HEK293 (cell line): ENCODE measurements at regions not wholly inside any gene's neighbourhood (a gene's known extent, or its start where the extent isn't known, plus 50 kb on each side); places are given as distances from the start of the nearest gene placed in this dataset.

Experiments used
- CTCF ChIA-PET: fragments of 350-600 bp; formaldehyde crosslinking; extraction: SDS; loops from one replicate; lab custom pipeline; 2021; ENCODE audit warnings: antibody characterized with exemption; lab: Yijun Ruan, JAX
- POLR2A ChIA-PET: fragments of 300-600 bp; formaldehyde crosslinking; extraction: SDS; loops from one replicate; lab custom pipeline; 2020; ENCODE audit warnings: antibody characterized with exemption, inconsistent platforms; lab: Yijun Ruan, JAX
- H3K27ac ChIP-seq: fragments of 200-500 bp; sonication (Bioruptor generic); 2 replicates; pipeline ENCODE4 v1.5.1; 2014; ENCODE audit warnings: low read depth, low read length, control low read depth, inconsistent platforms; ENCODE audit errors: extremely low read depth
- H3K36me3 ChIP-seq, 2 experiments: fragments of 200-500 bp in 1 of 2; sonication (Bioruptor generic) in 1 of 2; 1 replicate in 1 of 2; 2 replicates in 1 of 2; pipeline ENCODE4 v1.5.1; 2014 to 2017; ENCODE audit warnings: inconsistent platforms in 2 of 2, low read length in 2 of 2; ENCODE audit not compliant: control insufficient read depth in 2 of 2, insufficient read depth in 1 of 2
- H3K4me1 ChIP-seq: fragments of 200-500 bp; sonication (Bioruptor generic); 2 replicates; pipeline ENCODE4 v1.5.1; 2014; ENCODE audit warnings: mild to moderate bottlenecking, low read length, inconsistent platforms; ENCODE audit not compliant: control insufficient read depth, insufficient read depth
- H3K4me3 ChIP-seq: 2 replicates; pipeline ENCODE4 v1.5.1; 2011; ENCODE audit warnings: low read depth, mild to moderate bottlenecking, control low read depth, low read length, moderate library complexity
- H3K9me3 ChIP-seq: fragments of 200-500 bp; sonication (Bioruptor generic); 2 replicates; pipeline ENCODE4 v1.5.1; 2014; ENCODE audit warnings: low read depth, low read length, inconsistent platforms; ENCODE audit not compliant: control insufficient read depth, insufficient read depth
- HIC1 ChIP-seq: fragments of 450-650 bp; formaldehyde crosslinking; IDR thresholded peaks from 2 replicates; pipeline ENCODE4 v1.5.1; 2016; ENCODE audit warnings: missing biosample characterization, missing genetic modification characterization
- INSM2 ChIP-seq: fragments of 450-650 bp; formaldehyde crosslinking; IDR thresholded peaks from 2 replicates; pipeline ENCODE4 v1.5.1; 2016; ENCODE audit warnings: missing biosample characterization, missing genetic modification characterization
- KLF1 ChIP-seq: fragments of 450-650 bp; formaldehyde crosslinking; IDR thresholded peaks from 2 replicates; pipeline ENCODE4 v1.5.1; 2016; ENCODE audit warnings: missing biosample characterization, missing genetic modification characterization
- MZF1 ChIP-seq: fragments of 450-650 bp; formaldehyde crosslinking; IDR thresholded peaks from 2 replicates; pipeline ENCODE4 v1.5.1; 2017; ENCODE audit warnings: missing biosample characterization, missing genetic modification characterization, borderline replicate concordance
- PBX3 ChIP-seq: sonication (generic); formaldehyde crosslinking; IDR thresholded peaks from 2 replicates; pipeline ENCODE4 v1.8.1; 2022; ENCODE audit warnings: mild to moderate bottlenecking, moderate library complexity, missing genetic modification reagents
- SCRT2 ChIP-seq: fragments of 450-650 bp; formaldehyde crosslinking; IDR thresholded peaks from 2 replicates; pipeline ENCODE4 v1.5.1; 2016; ENCODE audit warnings: missing biosample characterization, missing genetic modification characterization
- ZFHX2 ChIP-seq: fragments of 450-650 bp; formaldehyde crosslinking; conservative IDR thresholded peaks from 2 replicates; pipeline ENCODE4 v1.5.1; 2016; ENCODE audit warnings: missing biosample characterization, missing genetic modification characterization
- ZFP37 ChIP-seq: fragments of 450-650 bp; formaldehyde crosslinking; IDR thresholded peaks from 2 replicates; pipeline ENCODE4 v1.5.1; 2016; ENCODE audit warnings: missing biosample characterization, missing genetic modification characterization
- ZNF132 ChIP-seq: fragments of 450-650 bp; formaldehyde crosslinking; IDR thresholded peaks from 2 replicates; pipeline ENCODE4 v1.5.1; 2017; ENCODE audit warnings: missing biosample characterization, missing genetic modification characterization, borderline replicate concordance
- ZNF175 ChIP-seq: fragments of 450-650 bp; formaldehyde crosslinking; IDR thresholded peaks from 2 replicates; pipeline ENCODE4 v1.5.1; 2016; ENCODE audit warnings: missing biosample characterization, missing genetic modification characterization
- ZNF202 ChIP-seq: fragments of 450-650 bp; formaldehyde crosslinking; IDR thresholded peaks from 2 replicates; pipeline ENCODE4 v1.5.1; 2016; ENCODE audit warnings: missing biosample characterization, missing genetic modification characterization, borderline replicate concordance
- ZNF394 ChIP-seq: fragments of 450-650 bp; formaldehyde crosslinking; IDR thresholded peaks from 2 replicates; pipeline ENCODE4 v1.5.1; 2016; ENCODE audit warnings: missing biosample characterization, missing genetic modification characterization, mild to moderate bottlenecking, moderate library complexity, borderline replicate concordance
- ZNF473 ChIP-seq: fragments of 450-650 bp; formaldehyde crosslinking; IDR thresholded peaks from 2 replicates; pipeline ENCODE4 v1.5.1; 2017; ENCODE audit warnings: missing biosample characterization, missing genetic modification characterization
- ZNF544 ChIP-seq: fragments of 450-650 bp; formaldehyde crosslinking; IDR thresholded peaks from 2 replicates; pipeline ENCODE4 v1.5.0; 2017; ENCODE audit warnings: missing biosample characterization, missing genetic modification characterization
- ZNF701 ChIP-seq: fragments of 450-650 bp; formaldehyde crosslinking; IDR thresholded peaks from 2 replicates; pipeline ENCODE4 v1.5.1; 2016; ENCODE audit warnings: missing biosample characterization, missing genetic modification characterization
- TF ChIP-seq, protein P1 (sequence below): fragments of 450-650 bp; formaldehyde crosslinking; conservative IDR thresholded peaks from 2 replicates; pipeline ENCODE4 v1.5.1; 2016; ENCODE audit warnings: low read depth, missing biosample characterization, missing genetic modification characterization
- TF ChIP-seq, protein P2 (sequence below): fragments of 450-650 bp; formaldehyde crosslinking; IDR thresholded peaks from 2 replicates; pipeline ENCODE4 v1.5.1; 2017; ENCODE audit warnings: missing biosample characterization, missing genetic modification characterization
- TF ChIP-seq, protein P3 (sequence below): fragments of 450-650 bp; formaldehyde crosslinking; IDR thresholded peaks from 2 replicates; pipeline ENCODE4 v1.5.1; 2016; ENCODE audit warnings: missing biosample characterization, missing genetic modification characterization
- TF ChIP-seq, protein P4 (sequence below): fragments of 450-650 bp; formaldehyde crosslinking; conservative IDR thresholded peaks from 2 replicates; pipeline ENCODE4 v1.5.1; 2016; ENCODE audit warnings: low read depth, missing biosample characterization, missing genetic modification characterization

- H3K27ac ChIP-seq, result no peak overlapping the region
Measured at GRCh38 chr10:10499839-10500238, 517.8 kb upstream of the CELF2 start.

DNA sequence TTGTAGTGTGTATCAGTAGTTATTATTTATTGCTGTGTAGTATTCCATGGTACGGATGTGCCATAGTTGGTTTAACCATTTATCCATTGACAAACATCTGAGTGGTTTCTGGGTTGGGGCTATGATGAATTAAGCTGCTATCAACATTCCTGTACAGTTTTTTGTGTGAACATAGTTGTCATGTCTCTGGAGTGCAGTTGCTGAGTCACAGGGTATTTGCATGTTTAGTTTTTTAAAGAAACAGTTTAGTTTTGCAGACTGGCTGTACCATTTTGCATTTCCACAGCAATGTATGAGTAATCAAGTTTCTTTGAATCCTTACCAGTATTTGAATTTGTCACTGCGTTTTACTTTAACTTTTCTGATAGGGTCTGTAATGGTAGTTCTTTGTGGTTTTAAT lies 516.7 kb upstream of the CELF2 start:
- no peaks in the 10 kb centered on the region for H3K4me1 ChIP-seq
- H3K4me3 ChIP-seq, result no peak overlapping the region
- no peaks in the 10 kb centered on the region for H3K36me3 ChIP-seq
- H3K27ac ChIP-seq, result no peak overlapping the region
- TF ChIP-seq, protein P1, sequence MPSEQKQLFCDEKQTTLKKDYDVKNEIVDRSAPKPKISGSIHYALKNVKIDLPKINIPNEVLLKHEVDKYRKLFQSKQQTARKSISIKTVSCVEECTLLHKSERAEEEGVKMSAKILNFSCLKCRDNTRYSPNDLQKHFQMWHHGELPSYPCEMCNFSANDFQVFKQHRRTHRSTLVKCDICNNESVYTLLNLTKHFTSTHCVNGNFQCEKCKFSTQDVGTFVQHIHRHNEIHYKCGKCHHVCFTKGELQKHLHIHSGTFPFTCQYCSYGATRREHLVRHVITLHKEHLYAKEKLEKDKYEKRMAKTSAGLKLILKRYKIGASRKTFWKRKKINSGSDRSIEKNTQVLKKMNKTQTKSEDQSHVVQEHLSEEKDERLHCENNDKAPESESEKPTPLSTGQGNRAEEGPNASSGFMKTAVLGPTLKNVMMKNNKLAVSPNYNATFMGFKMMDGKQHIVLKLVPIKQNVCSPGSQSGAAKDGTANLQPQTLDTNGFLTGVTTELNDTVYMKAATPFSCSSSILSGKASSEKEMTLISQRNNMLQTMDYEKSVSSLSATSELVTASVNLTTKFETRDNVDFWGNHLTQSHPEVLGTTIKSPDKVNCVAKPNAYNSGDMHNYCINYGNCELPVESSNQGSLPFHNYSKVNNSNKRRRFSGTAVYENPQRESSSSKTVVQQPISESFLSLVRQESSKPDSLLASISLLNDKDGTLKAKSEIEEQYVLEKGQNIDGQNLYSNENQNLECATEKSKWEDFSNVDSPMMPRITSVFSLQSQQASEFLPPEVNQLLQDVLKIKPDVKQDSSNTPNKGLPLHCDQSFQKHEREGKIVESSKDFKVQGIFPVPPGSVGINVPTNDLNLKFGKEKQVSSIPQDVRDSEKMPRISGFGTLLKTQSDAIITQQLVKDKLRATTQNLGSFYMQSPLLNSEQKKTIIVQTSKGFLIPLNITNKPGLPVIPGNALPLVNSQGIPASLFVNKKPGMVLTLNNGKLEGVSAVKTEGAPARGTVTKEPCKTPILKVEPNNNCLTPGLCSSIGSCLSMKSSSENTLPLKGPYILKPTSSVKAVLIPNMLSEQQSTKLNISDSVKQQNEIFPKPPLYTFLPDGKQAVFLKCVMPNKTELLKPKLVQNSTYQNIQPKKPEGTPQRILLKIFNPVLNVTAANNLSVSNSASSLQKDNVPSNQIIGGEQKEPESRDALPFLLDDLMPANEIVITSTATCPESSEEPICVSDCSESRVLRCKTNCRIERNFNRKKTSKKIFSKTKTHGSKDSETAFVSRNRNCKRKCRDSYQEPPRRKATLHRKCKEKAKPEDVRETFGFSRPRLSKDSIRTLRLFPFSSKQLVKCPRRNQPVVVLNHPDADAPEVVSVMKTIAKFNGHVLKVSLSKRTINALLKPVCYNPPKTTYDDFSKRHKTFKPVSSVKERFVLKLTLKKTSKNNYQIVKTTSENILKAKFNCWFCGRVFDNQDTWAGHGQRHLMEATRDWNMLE, result no peak
- TF ChIP-seq ZNF202, result no peak
- no peak for TF ChIP-seq MZF1 (tag by site-specific recombination)
- TF ChIP-seq PBX3 (CRISPR knock-in tag), result no peak
- TF ChIP-seq, protein P2, sequence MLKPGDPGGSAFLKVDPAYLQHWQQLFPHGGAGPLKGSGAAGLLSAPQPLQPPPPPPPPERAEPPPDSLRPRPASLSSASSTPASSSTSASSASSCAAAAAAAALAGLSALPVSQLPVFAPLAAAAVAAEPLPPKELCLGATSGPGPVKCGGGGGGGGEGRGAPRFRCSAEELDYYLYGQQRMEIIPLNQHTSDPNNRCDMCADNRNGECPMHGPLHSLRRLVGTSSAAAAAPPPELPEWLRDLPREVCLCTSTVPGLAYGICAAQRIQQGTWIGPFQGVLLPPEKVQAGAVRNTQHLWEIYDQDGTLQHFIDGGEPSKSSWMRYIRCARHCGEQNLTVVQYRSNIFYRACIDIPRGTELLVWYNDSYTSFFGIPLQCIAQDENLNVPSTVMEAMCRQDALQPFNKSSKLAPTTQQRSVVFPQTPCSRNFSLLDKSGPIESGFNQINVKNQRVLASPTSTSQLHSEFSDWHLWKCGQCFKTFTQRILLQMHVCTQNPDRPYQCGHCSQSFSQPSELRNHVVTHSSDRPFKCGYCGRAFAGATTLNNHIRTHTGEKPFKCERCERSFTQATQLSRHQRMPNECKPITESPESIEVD (tag by site-specific recombination), result no peak
- no peak for TF ChIP-seq HIC1
- TF ChIP-seq ZFP37 (tag by site-specific recombination), result no peak
- no peak for TF ChIP-seq INSM2 (tag by site-specific recombination)
- ChIA-PET CTCF (interaction anchor here (0.6 kb wide), 1 partner anchor 959 kb away, joined by 3 read pairs; no protein-coding TSS in a partner anchor), POLR2A (no interaction called here)
- no peaks in the 10 kb centered on the region for H3K9me3 ChIP-seq

More at GRCh38 chr10:10499839-10500238, 517.8 kb upstream of the CELF2 start:
- CTCF ChIA-PET, result no interaction called here
- Histone ChIP-seq H3K4me1 (no peaks in the 10 kb centered on the region), H3K9me3 (no peaks in the 10 kb centered on the region), H3K36me3 (no peaks in the 10 kb centered on the region), H3K4me3 (no peak overlapping the region)
- POLR2A ChIA-PET, result no interaction called here
- TF ChIP-seq KLF1 (tag by site-specific recombination) (no peak), ZNF132 (no peak), ZFHX2 (tag by site-specific recombination) (no peak), ZNF473 (tag by site-specific recombination) (no peak), ZNF701 (tag by site-specific recombination) (no peak), ZNF175 (no peak), ZNF544 (tag by site-specific recombination) (no peak), ZNF394 (tag by site-specific recombination) (no peak), SCRT2 (tag by site-specific recombination) (no peak)
- TF ChIP-seq, protein P3, sequence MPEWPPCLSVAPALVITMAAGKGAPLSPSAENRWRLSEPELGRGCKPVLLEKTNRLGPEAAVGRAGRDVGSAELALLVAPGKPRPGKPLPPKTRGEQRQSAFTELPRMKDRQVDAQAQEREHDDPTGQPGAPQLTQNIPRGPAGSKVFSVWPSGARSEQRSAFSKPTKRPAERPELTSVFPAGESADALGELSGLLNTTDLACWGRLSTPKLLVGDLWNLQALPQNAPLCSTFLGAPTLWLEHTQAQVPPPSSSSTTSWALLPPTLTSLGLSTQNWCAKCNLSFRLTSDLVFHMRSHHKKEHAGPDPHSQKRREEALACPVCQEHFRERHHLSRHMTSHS, result no peak
- TF ChIP-seq, protein P4, sequence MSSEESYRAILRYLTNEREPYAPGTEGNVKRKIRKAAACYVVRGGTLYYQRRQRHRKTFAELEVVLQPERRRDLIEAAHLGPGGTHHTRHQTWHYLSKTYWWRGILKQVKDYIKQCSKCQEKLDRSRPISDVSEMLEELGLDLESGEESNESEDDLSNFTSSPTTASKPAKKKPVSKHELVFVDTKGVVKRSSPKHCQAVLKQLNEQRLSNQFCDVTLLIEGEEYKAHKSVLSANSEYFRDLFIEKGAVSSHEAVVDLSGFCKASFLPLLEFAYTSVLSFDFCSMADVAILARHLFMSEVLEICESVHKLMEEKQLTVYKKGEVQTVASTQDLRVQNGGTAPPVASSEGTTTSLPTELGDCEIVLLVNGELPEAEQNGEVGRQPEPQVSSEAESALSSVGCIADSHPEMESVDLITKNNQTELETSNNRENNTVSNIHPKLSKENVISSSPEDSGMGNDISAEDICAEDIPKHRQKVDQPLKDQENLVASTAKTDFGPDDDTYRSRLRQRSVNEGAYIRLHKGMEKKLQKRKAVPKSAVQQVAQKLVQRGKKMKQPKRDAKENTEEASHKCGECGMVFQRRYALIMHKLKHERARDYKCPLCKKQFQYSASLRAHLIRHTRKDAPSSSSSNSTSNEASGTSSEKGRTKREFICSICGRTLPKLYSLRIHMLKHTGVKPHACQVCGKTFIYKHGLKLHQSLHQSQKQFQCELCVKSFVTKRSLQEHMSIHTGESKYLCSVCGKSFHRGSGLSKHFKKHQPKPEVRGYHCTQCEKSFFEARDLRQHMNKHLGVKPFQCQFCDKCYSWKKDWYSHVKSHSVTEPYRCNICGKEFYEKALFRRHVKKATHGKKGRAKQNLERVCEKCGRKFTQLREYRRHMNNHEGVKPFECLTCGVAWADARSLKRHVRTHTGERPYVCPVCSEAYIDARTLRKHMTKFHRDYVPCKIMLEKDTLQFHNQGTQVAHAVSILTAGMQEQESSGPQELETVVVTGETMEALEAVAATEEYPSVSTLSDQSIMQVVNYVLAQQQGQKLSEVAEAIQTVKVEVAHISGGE (tag by site-specific recombination), result no peak
